ENCODE measurements at regions not wholly inside any gene's neighbourhood (a gene's known extent, or its start where the extent isn't known, plus 50 kb on each side); places are given as distances from the start of the nearest gene placed in this dataset.

DNA sequence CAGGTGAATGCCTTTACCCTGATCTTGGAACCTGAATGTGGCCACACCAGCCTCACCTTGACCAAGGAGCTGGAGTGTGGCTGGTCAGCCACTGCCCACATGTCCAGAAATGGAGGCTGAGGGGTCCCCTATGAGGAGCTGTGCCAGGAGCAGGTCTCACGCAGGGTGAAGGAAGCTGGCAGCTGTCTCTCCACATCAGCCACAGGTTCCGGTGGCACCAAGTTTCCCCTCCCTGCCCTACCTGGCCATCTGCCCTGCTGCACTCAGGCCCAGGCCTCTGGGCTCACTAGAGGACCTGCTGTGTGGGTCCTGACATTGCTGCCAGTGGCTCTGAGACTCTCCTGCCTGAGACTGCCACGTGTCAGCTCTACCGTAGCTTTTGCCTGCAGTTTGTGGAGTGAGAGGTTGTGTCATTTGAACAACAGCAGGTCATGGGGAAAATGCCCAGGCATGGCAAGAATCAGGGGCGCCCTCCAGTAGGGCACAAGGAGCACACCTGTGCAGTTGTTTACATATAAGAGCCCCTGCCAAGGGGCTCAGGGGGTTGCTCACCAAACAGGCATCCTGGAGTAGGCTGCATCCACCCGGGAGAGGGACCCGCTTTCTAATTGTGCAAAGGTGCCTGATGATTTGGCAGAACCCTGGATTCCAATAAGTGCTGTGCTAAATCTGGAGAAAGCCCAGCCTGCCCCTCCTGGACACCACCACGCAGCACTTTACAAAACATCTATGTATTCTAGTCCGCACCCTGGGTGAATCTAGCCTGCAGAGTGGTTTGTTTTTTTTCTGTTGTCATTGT lies 258.5 kb upstream of the TLE3 start:
- no peak overlapping the region for H2BK120ac ChIP-seq (ENCODE audit: low read depth, low read length, poor library complexity, severe bottlenecking)
- H3K4me3 Mint-ChIP-seq = no peak overlapping the region
- no peak overlapping the region for H3K56ac ChIP-seq (ENCODE audit: insufficient read length, low read depth, low read length)
- H3K27ac ChIP-seq (ENCODE audit: insufficient read length, low read depth, low read length) = no peak overlapping the region
- no peaks in the 10 kb centered on the region for H3K4me1 ChIP-seq (ENCODE audit: insufficient read depth, low read length)
- H4K91ac ChIP-seq (ENCODE audit: insufficient read length, low read depth, low read length) = no peak overlapping the region
- H3K27me3 ChIP-seq (ENCODE audit: insufficient read depth, low read length) = no peaks in the 10 kb centered on the region
- no peaks in the 10 kb centered on the region for H3K36me3 Mint-ChIP-seq (ENCODE audit: insufficient read depth in 1 of 3, low read depth in 3 of 3)
- no peak overlapping the region for H4K8ac ChIP-seq (replicated peaks; ENCODE audit: insufficient read length, low read depth, low read length)
- H3K79me2 ChIP-seq (ENCODE audit: insufficient read depth, low read length) = no peaks in the 10 kb centered on the region
- H3K9ac ChIP-seq (ENCODE audit: extremely low read depth, insufficient read length, low read length) = no peak overlapping the region
- H3K27ac Mint-ChIP-seq = no peak overlapping the region
- H4K20me1 ChIP-seq (ENCODE audit: control insufficient read depth, insufficient read depth, insufficient read length) = no peaks in the 10 kb centered on the region
- no peak overlapping the region for H2BK12ac ChIP-seq (ENCODE audit: insufficient read length, low read depth, low read length)
- no peak overlapping the region for H2BK5ac ChIP-seq (ENCODE audit: insufficient read length, low read length)
- no peak overlapping the region for H3K23ac ChIP-seq (ENCODE audit: insufficient read length, low read depth, low read length)
- DNase-seq = no peak
- no peak overlapping the region for H2BK20ac ChIP-seq (ENCODE audit: low read depth, low read length, poor library complexity, severe bottlenecking)
- H3K4ac ChIP-seq (ENCODE audit: low read depth, low read length) = no peak overlapping the region
- no peaks in the 10 kb centered on the region for H3K79me1 ChIP-seq (ENCODE audit: insufficient read depth, low read depth, low read length, poor library complexity, severe bottlenecking)
- no peaks in the 10 kb centered on the region for H3K23me2 ChIP-seq (ENCODE audit: insufficient read length, low read depth, low read length, poor library complexity, severe bottlenecking)
- peaks cover 9 to 13% of the 10 kb centered on the region in 2 experiments for H3K4me1 Mint-ChIP-seq
- H3K9me3 Mint-ChIP-seq = no peaks in the 10 kb centered on the region
- no CpG with 5 or more reads among the region's 9 CpGs for WGBS (ENCODE audit: extremely low coverage, insufficient read length, low lambda C conversion rate)
- H3K9me3 ChIP-seq (ENCODE audit: control insufficient read depth, low read depth, low read length) = no peaks in the 10 kb centered on the region
- no peak overlapping the region for H3K4me2 ChIP-seq (ENCODE audit: insufficient read depth, insufficient read length, low read length)
- peaks cover 7% of the 10 kb centered on the region for H3K27me3 Mint-ChIP-seq (ENCODE audit: low read depth)
- no peak overlapping the region for H3K14ac ChIP-seq (ENCODE audit: insufficient read depth, low read length)
- TF ChIP-seq, protein P1, sequence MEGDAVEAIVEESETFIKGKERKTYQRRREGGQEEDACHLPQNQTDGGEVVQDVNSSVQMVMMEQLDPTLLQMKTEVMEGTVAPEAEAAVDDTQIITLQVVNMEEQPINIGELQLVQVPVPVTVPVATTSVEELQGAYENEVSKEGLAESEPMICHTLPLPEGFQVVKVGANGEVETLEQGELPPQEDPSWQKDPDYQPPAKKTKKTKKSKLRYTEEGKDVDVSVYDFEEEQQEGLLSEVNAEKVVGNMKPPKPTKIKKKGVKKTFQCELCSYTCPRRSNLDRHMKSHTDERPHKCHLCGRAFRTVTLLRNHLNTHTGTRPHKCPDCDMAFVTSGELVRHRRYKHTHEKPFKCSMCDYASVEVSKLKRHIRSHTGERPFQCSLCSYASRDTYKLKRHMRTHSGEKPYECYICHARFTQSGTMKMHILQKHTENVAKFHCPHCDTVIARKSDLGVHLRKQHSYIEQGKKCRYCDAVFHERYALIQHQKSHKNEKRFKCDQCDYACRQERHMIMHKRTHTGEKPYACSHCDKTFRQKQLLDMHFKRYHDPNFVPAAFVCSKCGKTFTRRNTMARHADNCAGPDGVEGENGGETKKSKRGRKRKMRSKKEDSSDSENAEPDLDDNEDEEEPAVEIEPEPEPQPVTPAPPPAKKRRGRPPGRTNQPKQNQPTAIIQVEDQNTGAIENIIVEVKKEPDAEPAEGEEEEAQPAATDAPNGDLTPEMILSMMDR (conservative IDR thresholded peaks at IDR 0.05) = no peak
- no peak overlapping the region for H2AK5ac ChIP-seq (ENCODE audit: insufficient read length, low read length)
- H3K18ac ChIP-seq (ENCODE audit: insufficient read length, low read depth, low read length) = no peak overlapping the region
- H2AFZ ChIP-seq (ENCODE audit: low read length) = no peak overlapping the region
- H3T11ph ChIP-seq (ENCODE audit: low read length) = no peak overlapping the region
- no peak overlapping the region for H2BK15ac ChIP-seq (ENCODE audit: low read depth, low read length)
- no peak overlapping the region for H4K5ac ChIP-seq (ENCODE audit: insufficient read length, low read depth, low read length)
